NCI-H187 treated with DMSO at 0.1 percent for 48 hours (cell line): ENCODE measurements at regions not wholly inside any gene's neighbourhood (a gene's known extent, or its start where the extent isn't known, plus 50 kb on each side); places are given as distances from the start of the nearest gene placed in this dataset.
"Not testable (repeated sequence)": the region's sequence is repeated elsewhere in the genome, so short reads cannot be mapped to it uniquely, and the experiment has no call there.

Experiments used
- DNase-seq: peaks from one replicate; lab custom pipeline; 2025; lab: John Stamatoyannopoulos, UW

DNA sequence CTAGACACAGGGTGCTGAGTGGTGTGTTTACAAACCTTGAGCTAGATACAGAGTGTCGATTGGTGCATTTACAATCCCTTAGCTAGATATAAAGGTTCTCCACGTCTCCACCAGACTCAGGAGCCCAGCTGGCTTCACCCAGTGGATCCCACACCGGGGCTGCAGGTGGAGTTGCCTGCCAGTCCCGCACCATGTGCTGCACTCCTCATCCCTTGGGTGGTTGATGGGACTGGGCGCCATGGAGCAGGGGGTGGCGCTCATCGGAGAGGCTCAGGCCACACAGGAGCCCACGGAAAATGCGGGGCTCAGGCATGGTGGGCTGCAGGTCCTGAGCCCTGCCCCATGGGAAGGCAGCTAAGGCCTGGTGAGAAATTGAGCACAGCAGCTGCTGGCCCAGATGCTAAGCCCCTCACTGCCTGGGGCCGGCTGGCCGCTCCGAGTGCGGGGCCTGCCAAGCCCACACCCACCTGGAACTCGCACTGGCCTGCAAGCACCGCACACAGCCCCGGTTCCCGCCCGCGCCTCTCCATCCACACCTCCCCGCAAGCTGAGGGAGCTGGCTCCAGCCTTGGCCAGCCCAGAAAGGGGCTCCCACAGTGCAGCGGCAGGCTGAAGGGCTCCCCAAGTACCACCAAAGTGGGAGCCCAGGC lies 418.4 kb downstream of the KIF20B start:
- not testable (repeated sequence) for DNase-seq

DNA sequence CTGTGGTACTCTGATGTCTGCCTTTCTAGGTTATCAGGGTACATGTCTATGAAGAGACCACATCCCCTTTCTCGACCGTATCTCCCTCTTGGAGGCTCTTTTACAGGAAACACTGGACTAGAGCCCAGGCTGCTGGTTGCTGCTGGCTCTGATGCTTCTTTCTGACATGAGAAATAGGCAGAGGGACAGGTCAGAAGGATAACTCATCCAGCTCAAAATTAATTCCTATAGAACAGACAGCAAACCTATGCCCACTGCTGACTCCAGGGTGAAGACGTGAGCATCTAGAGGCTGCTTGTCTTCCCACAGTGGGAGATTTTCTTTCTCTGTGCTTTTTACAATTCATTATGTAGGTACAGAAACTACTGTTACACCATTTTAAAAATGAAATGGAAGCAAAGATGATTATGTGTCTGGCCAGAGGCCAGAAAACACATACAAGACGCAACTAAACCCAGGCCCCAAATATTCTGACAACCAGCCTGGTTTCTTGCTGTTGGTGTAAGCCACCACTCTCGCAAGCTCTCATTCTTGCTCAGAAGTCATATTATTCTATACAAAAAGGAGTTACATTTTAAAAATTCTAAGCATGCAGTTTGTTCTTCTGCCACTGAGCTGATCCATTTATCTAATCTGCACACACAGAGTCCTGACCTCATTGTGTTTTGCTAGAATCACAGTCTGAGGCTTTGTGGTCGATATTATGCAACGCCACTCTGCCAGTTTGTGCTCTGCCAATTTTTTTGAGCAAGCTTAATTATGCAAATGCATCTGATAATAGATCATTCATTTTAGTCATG lies 424.3 kb downstream of the KIF20B start:
- DNase-seq: no peak

DNA sequence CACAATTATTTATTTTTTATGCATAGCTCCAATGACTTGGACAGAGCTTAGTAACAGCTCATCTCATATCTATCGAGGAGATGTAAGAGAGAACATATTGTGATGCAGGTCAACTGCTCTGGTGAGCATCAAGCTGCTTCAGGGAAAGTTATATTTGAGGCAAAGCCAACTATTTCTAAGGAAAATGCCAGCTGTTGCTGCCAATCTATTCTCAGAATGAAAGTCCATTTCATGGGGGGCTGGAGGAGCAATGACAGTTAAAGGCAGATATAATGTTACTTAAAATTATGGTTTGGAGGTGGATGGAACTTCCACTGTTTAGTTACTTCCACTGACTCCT lies 424.8 kb downstream of the KIF20B start:
- DNase-seq: no peak

DNA sequence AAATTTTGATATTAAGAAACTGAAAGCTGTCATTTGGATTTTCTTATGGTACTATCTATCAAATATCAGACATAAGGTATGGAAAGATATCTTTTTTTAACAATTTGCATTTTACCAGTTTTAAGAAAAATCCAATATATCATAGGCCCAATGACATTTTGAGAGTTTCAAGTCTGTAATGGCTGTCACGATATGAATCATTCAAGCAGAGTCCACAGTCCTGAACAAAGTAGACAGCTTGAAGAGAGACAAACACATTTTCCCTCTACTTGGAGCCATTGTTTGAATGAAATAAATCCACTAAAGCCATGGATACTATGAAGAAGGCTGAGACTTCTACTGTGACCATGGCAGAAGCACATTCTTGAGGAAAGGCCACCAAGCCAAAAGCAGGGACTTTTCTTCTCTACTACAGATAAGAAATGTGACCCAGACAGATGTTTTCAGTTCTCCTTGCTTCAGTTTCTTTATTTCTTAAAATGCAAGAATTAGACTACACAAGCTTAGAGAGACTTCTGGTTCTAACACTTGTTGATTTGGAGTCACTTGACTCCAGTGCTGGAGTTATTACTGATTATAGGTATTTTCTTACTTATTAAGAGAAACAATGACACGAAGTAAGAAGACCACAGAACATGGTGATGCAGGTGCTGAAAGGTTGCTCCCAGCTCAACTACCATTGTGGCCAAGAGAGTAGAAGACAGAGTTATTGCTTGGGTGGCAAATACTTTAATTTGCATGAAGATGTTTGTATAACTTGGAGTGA lies 429.1 kb downstream of the KIF20B start:
- no peak for DNase-seq

DNA sequence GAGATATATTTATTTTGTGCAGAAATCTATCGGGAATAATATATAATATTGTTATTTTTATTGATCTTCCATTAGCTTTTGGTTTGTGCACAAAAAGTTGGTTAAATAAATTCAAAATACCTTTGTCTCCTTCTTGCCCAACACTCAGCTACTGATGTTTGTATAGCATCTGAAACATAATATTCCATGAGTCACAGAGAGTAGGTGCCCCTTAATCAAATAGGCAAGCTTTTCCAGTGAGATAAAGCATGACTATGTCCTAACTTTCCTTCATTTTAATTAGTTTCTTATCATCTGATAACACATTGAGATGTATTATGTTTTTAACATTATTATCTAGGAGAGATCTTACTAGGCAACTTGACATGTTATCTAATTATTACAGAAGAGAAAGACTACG lies 432.2 kb downstream of the KIF20B start:
- no peak for DNase-seq

DNA sequence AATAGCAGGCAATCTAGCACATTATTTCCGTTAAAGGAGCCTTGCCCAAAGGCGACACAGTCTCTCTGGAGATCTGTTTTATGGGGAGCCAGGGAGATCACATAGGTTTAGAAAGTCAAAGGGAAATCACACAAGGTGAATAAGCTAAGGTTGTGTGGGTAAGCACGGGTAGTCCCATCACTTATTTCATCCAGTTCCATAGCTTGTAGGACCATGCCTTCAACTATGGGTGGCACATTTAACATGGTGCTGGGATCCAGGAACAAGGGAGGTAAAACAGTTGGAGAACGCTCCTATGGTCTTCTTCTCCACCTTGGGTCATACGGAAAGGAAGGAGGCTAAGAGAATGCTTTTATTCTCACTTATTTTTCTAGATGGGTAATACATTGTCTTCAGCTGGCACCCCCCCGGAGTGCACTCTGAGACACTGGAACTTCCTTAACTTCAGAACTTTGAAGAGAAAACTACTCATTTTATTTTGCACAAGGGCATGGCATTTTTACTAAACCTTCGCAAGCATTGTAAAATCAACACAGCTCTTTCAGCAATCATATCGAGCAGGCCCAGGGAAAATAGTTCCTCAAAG lies 435.4 kb downstream of the KIF20B start:
- no peak for DNase-seq

DNA sequence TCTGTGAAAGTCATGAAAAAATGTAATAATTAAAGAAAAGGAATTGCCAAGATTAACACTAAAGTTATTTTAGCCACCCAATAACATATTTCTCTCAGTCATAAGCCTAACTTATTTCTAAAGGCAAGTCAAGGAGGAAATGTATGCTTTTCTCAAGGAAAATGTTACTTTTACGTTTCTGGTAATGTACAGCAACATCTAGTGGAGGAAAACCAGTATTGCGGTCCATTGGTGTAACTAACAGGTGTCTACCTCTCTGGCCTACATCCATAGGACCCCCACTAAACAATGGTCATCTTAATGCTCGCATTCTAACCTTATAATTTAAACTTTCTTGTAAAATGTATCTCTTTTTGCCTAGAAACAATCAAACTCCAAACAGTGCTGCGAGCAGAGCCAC lies 437.5 kb downstream of the KIF20B start:
- no peak for DNase-seq

DNA sequence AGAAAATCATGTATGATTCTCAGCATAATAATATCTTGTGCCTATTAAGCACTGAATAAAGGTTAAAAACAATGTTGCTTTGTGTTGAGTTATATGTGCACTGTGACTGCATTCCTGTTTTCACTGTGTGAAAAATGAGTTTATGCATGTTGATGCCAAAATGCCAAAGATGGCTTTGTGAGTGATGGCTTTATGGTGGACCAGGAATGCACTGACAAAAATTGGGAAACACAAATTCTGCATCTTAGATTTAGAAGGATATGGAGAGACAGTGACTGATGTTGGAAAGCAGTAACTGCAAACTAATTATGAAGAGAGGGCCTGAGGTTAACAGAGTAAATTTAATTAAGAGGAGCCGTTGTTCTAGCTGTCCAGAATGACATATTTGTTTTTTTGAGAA lies 440.4 kb downstream of the KIF20B start:
- DNase-seq: no peak

DNA sequence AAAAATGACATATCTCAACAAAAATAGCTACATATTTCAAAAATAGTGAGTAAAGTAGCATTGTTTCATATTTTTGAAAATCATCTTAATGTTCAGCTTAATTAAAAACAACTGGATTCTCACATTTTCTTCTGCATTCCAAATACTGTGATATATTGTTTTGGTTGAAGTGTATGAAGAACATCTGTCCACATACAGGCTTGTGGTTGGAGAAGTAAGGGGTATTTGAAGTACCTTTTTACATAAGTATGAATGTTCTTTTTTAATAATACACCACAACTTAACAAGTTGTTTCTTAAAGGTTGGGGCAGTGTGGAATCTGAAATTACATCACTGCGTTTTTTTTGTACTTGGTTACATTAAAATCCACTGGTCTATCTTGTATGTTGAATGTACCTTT lies 442.5 kb downstream of the KIF20B start:
- DNase-seq: no peak

DNA sequence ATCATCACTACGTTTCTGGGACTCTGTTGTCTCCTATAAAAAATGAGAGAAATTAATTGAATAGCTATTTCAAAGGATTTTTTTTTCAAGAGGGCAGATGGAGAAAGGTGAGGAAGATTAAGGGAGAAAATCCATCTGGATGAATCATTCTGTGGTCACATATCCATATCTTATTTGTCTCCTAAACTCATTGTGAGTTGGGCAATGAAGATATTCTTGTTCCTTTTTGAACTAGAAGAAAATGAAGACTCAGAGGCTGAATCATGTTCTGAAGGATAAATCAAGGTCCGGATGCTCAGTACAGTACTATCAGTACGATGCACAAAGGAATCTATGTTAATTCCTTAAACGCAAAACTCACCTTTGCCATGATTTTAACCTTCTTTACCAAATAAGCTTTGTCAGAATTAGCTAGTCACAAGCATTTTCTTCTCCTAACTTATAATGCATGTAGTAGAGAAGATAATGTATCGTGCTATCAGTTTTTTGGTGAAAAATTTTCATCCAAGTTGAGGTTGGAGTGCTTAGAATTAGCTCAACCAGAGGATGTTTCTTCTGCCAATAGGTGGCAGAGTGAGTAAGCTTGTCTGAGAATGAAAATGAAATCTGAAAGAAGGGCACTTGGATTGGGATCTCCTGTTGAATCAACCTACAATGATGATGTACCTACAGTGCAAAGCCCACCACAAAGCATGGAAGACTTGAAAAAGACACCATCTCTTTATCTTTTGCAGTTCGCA lies 446.9 kb downstream of the KIF20B start:
- DNase-seq: no peak

DNA sequence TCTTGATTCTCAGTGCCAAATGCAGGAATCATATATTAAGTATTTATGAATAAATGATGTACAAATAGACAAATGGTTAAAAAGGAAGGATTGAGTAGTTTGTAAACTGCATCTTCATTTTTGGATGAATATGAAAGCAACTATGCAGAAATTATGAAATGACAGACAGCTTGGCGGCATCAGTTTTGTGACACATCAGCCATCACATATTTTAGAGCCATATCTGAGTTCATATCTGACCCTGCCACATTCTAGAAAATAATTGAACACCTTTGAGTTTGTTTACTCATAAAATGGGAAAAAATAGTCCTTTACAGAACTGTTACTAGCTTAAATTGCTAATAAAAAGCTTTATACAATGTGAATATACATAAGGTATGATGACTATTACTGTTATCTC lies 448.2 kb downstream of the KIF20B start:
- DNase-seq: no peak

DNA sequence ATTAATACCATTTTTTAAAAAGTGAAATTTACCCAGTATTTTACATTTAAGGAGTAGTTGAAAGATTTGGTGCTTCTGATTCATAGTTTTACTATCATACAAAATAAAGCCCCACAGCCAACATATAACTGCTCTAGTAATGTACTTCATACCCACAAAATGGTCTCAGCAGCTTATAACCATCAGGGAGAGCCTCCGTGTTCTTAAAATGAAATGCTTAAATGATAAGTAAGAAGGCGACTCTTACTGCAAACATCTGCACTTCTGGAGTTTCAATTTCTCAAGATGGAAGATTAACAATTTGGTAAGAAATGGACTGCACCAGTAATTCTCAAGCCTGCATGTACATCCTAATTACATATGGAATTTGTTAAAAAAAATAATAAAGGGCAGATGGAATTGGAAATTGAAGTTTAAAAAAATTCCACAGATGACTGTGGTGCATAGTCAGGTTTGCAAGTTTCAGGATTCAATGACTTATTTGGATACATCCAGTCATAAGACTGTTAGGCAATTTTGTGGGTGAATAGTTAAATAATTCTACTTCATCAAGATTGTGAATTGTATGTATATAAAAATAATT lies 461.0 kb downstream of the KIF20B start:
- no peak for DNase-seq

DNA sequence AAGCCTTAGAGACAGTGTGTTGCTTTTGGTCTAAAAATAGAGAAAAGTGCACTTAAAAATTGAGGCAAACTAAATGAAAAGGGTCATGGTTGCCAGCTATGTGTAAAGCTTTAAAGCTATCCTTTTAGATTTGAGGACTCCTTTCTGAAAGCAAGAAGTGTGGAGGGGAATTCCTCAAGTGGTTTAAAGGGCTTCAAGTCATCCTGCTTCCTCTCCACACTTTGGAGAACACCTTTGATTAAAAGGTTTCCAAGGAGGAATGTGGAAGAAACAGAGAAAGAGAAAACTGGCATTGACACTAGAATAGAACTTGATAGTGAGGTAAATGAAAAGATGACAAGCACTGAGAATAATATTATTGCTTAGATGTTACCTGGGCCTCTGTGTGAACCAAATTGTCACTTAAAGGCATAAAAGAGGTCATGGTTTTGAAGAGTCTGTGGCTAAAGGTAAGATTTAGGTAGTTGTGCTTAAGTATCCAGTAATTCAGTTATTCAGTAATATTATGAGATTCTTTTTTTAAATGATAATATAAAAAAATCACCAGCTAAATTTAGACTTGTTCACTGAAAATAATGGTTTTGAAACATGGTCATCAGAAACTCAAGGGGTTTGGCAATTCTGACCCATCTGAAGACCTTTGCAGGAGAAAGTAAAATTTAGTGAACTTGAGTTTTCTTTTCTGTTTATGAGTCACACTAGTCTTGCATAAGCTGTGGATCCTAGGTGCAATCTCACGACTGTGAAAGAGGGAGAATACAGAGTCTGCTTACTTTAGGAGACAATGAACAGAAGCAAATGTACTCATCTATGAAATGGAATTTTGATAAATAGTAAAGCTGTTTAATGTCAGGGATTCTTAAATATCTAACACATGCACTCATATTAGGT lies 466.0 kb downstream of the KIF20B start:
- no peak for DNase-seq

DNA sequence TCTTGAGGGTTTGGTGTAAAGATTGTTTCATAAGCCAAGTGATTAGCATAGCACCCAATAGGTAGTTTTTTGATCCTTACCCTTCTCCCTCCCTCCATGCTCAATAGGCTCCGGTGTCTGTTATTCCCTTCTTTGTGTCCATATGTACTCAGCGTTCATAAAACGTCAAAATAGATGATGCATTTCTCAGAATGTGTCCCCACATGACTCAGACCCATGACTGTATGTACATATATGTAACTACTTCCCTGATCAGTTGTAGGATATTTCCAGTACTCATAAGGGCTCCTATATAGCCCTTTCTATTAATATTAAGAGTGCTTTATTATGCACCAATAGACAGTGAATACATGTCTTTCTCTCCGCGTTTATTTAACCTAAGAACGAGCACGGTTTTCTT lies 466.9 kb downstream of the KIF20B start:
- DNase-seq: no peak

DNA sequence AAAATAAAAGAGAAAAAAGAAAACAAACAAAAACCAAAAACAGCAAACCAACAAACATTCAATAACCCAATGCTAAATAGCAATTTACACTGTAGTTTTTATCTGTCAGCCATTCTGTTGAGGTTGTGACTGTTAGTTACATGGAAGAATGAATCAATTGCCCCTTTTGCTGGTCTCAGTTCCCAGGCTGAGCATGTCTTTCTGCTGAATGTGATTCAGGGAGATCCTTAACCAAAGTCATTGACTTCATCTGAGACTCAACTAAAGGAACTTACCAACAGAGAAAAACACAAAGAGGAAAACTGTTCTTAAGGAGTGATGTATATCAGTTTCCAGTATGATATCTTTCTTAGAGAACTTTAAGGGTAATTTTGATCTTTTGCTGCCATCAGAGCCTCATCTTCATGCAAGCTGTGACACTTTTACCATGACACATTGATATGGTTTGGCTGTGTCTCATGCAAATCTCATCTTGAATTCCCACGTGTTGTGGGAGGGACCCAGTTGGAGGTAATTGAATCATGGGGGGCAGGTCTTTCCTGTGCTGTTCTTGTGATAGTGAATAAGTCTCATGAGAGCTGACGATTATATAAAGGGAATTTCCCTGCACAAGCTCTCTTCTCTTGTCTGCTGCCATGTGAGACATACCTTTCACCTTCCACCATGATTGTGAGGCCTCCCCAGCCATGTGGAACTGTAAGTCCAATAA lies 469.8 kb downstream of the KIF20B start:
- no peak for DNase-seq

DNA sequence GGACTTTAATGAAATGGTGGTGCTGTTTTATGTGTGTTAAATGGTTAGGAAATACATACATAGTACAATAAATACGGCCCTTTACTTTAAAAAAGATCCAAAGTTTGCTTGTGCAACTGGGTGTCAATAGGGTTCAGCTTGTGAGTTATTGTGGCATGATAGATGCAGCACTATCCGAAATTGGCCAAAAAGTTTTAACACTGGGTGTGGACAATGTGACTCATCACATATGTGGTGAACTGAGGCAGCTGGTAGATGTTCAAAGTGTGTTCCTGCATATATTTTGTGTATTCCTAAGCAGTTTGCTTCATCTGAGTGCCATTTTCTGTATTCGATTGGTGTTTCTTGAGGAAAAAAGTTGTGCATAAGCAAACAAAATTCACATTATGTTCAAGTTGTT lies 473.1 kb downstream of the KIF20B start:
- no peak for DNase-seq

DNA sequence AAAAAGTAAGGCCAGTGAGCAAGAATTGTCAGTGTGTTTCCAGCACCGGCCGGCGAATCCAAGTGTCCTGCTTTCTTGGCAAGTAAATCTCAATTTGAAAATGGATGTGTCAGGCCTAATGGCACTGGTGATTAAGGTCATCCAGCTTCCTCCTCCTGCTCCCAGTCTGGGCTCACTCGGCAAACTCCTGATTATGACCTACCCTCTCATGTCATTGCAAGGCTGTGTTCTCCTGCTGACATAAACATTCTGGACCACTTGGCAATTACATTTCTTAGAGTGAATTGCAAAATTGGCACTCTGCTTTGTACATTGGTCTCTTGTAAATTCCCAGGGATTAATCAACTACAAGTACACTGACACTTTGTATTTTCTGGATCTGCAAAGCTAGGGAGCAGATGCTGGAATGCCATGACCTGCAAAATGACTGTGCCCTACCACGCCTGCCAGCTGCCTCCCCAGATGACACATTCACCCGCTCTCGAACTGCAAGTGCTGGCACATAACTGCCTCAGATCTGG lies 473.8 kb downstream of the KIF20B start:
- DNase-seq: no peak

DNA sequence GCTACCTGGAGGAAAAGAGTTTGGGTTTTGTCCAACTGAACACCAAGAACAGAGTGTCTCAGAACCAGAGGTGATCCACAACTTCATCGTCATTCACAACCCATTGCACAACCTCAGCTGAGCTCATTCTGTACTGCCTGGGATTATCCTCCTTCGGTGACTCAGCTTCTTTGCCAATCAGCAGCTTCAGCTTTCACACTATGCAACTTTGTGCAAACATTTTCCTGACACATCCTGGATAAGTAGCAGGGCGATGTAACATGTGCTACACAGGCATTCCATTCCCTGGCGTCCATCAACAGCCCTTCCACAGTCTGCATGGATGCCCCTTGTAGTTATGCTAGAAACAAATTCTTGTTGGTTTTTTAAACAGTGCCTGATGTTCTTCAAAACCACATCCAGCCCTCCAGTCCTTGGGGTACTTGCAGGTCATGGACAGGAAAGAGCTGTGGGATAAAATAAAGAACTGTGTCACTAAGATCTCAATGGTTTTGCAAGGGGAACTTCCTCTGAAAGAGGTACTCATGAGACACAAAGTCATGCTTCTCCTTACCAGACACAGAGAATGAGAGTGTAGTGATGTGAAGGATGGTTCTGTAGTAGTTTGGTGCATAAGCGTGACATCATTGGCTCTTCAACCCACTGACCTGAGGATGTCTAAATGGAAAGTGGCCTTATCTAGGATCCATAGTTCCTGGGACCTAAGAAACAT lies 478.5 kb downstream of the KIF20B start:
- DNase-seq: no peak
